ENCODE measurements at regions not wholly inside any gene's neighbourhood (a gene's known extent, or its start where the extent isn't known, plus 50 kb on each side); places are given as distances from the start of the nearest gene placed in this dataset.

DNA sequence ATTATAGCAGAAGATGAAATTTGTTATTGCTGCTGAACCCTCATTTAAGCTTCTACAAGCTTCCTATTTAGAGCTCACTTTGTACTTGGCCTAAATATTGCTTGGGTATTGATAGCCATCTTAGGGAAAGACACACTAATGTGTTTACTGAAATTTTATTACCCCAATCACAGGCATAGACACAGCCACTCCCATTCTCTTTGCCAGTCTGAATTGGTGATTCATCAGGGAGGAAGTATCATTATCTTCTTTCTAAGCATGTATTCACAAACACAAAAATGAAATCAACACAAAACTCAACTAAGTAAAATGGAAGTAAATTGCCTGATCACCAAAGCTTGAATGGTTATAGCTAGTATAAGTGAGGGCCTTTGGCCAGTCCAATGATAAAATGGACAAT, 666.3 kb downstream of the TSN start:
- Histone ChIP-seq H2BK15ac (ENCODE audit: low read length) (no peak overlapping the region), H3K23ac (ENCODE audit: insufficient read length) (no peak overlapping the region), H2BK12ac (ENCODE audit: low read depth, low read length) (no peak overlapping the region), H3K9ac (replicated peaks in 1 of 4; ENCODE audit: extremely low read depth in 1 of 4, low read depth in 3 of 4, low read length in 3 of 4) (no peak overlapping the region), H3K4ac (replicated peaks; ENCODE audit: insufficient read length, low read depth, low read length) (no peak overlapping the region), H3K9me3 (ENCODE audit: insufficient read depth in 2 of 2, low read depth in 1 of 2, low read length in 1 of 2) (no peaks in the 10 kb centered on the region), H3K27ac (ENCODE audit: low read depth, low read length) (no peak overlapping the region), H3K23me2 (ENCODE audit: low read depth, low read length) (no peaks in the 10 kb centered on the region), H3K4me2 (ENCODE audit: insufficient read depth in 1 of 2, low read depth in 2 of 2, low read length in 2 of 2) (no peak overlapping the region), H3K79me1 (ENCODE audit: low read depth, low read length) (no peaks in the 10 kb centered on the region), H3K36me3 (ENCODE audit: control insufficient read depth in 2 of 4, insufficient read depth in 4 of 4, low read length in 3 of 4) (no peaks in the 10 kb centered on the region), H3K4me1 (replicated peaks in 1 of 4; ENCODE audit: control insufficient read depth in 3 of 4, insufficient read depth in 4 of 4, low read length in 3 of 4) (no peaks in the 10 kb centered on the region), H4K20me1 (replicated peaks in 1 of 2; ENCODE audit: control insufficient read depth in 1 of 2, insufficient read depth in 2 of 2, low read length in 2 of 2) (no peaks in the 10 kb centered on the region), H4K8ac (ENCODE audit: extremely low read depth, insufficient read depth, low read length) (no peak overlapping the region), H3K14ac (ENCODE audit: insufficient read length) (no peak overlapping the region), H2AFZ (ENCODE audit: low read length) (no peak overlapping the region), H4K91ac (replicated peaks; ENCODE audit: insufficient read length, low read length) (no peak overlapping the region), H2BK120ac (replicated peaks; ENCODE audit: low read depth, low read length) (no peak overlapping the region), H2BK20ac (ENCODE audit: low read length) (no peak overlapping the region), H3K27me3 (replicated peaks in 1 of 4; ENCODE audit: control insufficient read depth in 3 of 4, extremely low read depth in 1 of 4, insufficient read depth in 3 of 4, low read length in 3 of 4) (no peaks in the 10 kb centered on the region), H3K56ac (replicated peaks; ENCODE audit: insufficient read length, low read depth, low read length) (no peak overlapping the region), H4K5ac (ENCODE audit: insufficient read length, low read depth, low read length) (no peak overlapping the region), H2AK5ac (ENCODE audit: low read depth, low read length) (no peak overlapping the region), H2BK5ac (ENCODE audit: low read depth, low read length) (no peak overlapping the region), H3K4me3 (ENCODE audit: extremely low read depth in 1 of 4, insufficient read depth in 2 of 4, low read depth in 3 of 4, low read length in 4 of 4) (no peak overlapping the region), H3K18ac (ENCODE audit: extremely low read depth, low read length) (no peak overlapping the region), H3K79me2 (ENCODE audit: control insufficient read depth in 1 of 2, insufficient read depth in 2 of 2, low read length in 2 of 2) (no peaks in the 10 kb centered on the region)
- POLR2A ChIA-PET (ENCODE audit: partially characterized antibody): no interaction called here
- no peak for TF ChIP-seq RAD21 (IDR thresholded peaks at IDR 0.05 in 1 of 2, conservative IDR thresholded peaks at IDR 0.05 in 1 of 2; ENCODE audit: low read depth in 2 of 2, low read length in 2 of 2)
- DNase-seq (ENCODE audit: low read depth in 1 of 2, low spot score in 2 of 2): no peak
- CTCF ChIA-PET (ENCODE audit: partially characterized antibody): interaction anchor here (0.6 kb wide), 1 partner anchor 23 kb away, joined by 3 read pairs; no protein-coding TSS in a partner anchor
- no peak for FAIRE-seq
